PFSK-1 (cell line): ENCODE measurements at regions not wholly inside any gene's neighbourhood (a gene's known extent, or its start where the extent isn't known, plus 50 kb on each side); places are given as distances from the start of the nearest gene placed in this dataset.

ENCODE experiments used
- FOXP2 ChIP-seq: optimal IDR thresholded peaks from 2 replicates; pipeline ENCODE3; 2011; ENCODE audit warnings: borderline replicate concordance, control low read depth, inconsistent platforms; ENCODE audit not compliant: insufficient read depth; ENCODE audit errors: extremely low read length, extremely low read depth
- POLR2AphosphoS5 ChIP-seq: IDR thresholded peaks from 2 replicates; pipeline ENCODE4 v1.6.1; 2012; ENCODE audit warnings: low read depth, mild to moderate bottlenecking, control low read depth, low read length, moderate library complexity
- SIN3A ChIP-seq: IDR thresholded peaks from 2 replicates; pipeline ENCODE4 v1.6.1; 2012; ENCODE audit warnings: mild to moderate bottlenecking, low read length, moderate library complexity, borderline replicate concordance; ENCODE audit not compliant: insufficient read depth
- TAF1 ChIP-seq: IDR thresholded peaks from 2 replicates; pipeline ENCODE4 v1.6.1; 2012; ENCODE audit warnings: low read length, control low read depth, borderline replicate concordance; ENCODE audit not compliant: insufficient read depth
- TF ChIP-seq, protein P1 (sequence below), 2 experiments: IDR thresholded peaks; 2 replicates each; pipeline versions ENCODE4 v1.6.1 to v1.8.0; 2011 to 2012; ENCODE audit warnings: low read depth in 2 of 2, low read length in 2 of 2, control low read depth in 1 of 2, inconsistent platforms in 1 of 2, mild to moderate bottlenecking in 1 of 2, moderate library complexity in 1 of 2; ENCODE audit not compliant: insufficient read depth in 1 of 2

DNA sequence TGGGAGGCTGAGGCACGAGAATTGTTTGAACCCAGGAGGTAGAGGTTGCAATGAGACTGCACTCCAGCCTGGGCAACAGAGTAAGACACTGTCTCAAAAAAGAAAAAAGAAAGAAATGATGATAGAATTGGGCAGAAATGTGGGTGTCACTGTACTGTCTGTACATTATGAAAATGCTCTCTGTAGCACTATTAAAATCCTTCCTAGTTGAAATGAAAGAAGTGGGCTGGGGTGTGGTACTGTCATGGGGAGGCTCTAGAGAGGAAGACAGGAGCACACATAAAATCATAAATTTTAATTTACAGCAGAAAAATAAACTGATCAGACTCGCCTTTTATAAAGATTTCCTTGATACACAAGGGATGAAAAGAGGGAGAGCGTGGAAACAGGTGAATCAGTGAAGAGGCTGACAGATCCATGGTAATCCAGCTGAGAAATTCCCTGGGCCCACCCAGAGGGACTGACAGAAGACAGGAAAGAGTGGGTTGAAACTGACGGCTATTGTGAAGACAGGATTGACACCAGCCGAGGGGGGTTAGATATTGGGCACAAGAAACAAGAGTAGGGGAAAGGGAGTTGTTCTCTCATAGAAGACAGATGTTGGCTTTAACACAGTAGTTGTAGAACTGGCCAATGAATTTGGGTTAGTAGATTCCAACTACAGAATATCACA lies 96.4 kb upstream of the ATL2 start:
- TF ChIP-seq FOXP2 (no peak), POLR2AphosphoS5 (no peak), SIN3A (no peak), TAF1 (no peak)
- TF ChIP-seq, protein P1, sequence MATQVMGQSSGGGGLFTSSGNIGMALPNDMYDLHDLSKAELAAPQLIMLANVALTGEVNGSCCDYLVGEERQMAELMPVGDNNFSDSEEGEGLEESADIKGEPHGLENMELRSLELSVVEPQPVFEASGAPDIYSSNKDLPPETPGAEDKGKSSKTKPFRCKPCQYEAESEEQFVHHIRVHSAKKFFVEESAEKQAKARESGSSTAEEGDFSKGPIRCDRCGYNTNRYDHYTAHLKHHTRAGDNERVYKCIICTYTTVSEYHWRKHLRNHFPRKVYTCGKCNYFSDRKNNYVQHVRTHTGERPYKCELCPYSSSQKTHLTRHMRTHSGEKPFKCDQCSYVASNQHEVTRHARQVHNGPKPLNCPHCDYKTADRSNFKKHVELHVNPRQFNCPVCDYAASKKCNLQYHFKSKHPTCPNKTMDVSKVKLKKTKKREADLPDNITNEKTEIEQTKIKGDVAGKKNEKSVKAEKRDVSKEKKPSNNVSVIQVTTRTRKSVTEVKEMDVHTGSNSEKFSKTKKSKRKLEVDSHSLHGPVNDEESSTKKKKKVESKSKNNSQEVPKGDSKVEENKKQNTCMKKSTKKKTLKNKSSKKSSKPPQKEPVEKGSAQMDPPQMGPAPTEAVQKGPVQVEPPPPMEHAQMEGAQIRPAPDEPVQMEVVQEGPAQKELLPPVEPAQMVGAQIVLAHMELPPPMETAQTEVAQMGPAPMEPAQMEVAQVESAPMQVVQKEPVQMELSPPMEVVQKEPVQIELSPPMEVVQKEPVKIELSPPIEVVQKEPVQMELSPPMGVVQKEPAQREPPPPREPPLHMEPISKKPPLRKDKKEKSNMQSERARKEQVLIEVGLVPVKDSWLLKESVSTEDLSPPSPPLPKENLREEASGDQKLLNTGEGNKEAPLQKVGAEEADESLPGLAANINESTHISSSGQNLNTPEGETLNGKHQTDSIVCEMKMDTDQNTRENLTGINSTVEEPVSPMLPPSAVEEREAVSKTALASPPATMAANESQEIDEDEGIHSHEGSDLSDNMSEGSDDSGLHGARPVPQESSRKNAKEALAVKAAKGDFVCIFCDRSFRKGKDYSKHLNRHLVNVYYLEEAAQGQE (IDR thresholded peaks at IDR 0.05; ENCODE audit: insufficient read depth in 1 of 2, low read depth in 2 of 2, low read length in 2 of 2): no peak

DNA sequence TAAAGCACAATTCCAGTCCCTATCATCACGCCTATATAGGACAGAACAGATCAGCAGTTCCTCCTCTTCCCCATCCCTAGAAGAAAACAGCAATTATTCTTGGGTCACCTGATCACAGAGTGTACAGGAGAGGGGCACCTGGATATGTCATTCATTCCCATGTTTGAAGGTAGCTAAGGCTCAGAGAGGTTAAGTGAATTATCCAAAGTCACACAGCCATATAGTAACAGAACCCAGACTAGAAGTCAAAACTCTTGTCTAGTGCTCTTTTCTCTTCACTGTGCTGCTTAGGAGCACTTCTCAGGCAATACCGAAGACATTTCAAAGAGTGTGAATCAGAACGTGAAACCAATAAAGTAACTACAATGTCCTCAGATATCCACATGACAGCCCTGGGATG lies 93.0 kb upstream of the ATL2 start:
- TF ChIP-seq, protein P1 (IDR thresholded peaks at IDR 0.05; ENCODE audit: insufficient read depth in 1 of 2, low read depth in 2 of 2, low read length in 2 of 2): no peak
- no peak for TF ChIP-seq FOXP2
- no peak for TF ChIP-seq SIN3A
- no peak for TF ChIP-seq TAF1
- no peak for TF ChIP-seq POLR2AphosphoS5

DNA sequence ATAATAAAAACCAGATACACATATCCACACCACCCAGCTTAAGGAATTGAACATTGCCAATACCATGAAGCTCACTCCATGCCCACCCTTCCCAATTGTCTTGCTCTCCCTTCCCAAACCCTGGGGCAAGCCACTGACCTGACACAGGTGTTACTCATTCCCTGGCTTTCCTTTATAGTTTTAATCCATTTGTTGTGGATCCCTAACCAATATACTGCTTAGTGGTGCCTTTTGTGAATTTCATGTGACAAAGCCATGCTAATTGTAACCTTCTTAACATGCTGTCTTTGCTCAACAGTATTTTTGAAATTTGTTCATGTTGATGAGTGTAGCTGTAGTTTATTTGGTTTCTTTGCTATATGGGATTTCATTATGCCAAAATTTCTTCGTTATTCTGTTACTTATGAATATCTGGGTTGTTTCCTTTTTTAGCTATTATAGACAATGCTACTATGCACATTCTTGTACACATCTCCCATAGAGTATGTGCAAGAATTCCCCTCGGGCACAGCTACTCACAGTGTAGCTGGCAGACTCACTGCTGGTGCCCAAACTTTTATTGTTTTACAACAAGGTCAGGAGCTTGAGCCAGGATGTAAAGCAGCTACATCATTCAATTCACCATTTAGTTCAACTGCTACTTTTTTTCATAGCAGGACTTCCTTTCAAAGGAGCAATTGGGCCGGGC lies 90.8 kb upstream of the ATL2 start:
- no peak for TF ChIP-seq TAF1
- TF ChIP-seq FOXP2: no peak
- TF ChIP-seq, protein P1 (IDR thresholded peaks at IDR 0.05; ENCODE audit: insufficient read depth in 1 of 2, low read depth in 2 of 2, low read length in 2 of 2): no peak
- no peak for TF ChIP-seq POLR2AphosphoS5
- no peak for TF ChIP-seq SIN3A

DNA sequence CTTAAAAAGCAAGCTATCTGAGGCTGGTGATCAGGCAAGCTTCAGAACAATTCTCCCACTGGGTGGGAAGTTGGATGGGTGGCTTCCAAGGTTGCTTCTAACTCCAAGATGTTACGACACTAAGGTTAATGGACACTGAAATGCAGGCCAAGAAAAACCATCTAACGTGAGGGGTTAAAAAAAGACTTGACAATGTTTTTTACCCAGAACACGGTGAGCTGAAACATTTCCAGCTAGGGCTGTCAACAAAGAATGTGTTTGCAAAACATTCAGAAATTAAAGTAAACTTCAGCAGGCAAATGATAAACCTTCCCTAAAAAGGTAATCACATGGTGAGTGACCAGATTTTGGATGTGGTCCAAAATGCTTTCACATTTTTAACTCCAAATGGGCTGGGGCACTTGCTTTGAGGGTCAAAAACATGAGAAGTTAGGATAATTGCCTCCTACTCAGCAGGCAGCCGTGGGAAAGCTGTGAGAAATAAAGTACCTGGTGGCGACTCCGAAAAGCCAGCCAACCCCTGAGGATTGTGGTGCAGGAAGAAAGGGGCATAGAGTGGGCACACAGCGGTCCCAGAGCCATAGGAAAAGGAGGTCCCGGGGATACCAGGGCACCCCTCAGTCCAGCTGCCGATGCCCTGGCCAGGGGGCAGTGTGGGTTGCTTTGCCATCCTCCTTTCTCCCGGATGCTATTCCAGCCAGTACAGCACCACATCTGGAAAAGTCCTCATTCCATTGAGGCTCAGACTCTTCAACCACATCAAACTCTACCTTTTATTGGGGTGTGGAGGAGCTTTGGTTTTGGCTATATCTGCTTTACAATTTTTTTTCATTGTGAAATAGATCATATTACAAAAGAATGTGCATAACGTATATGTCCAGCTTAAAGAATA lies 90.0 kb upstream of the ATL2 start:
- TF ChIP-seq SIN3A (no peak), TAF1 (no peak), FOXP2 (no peak), POLR2AphosphoS5 (no peak)
- TF ChIP-seq, protein P1 (IDR thresholded peaks at IDR 0.05; ENCODE audit: insufficient read depth in 1 of 2, low read depth in 2 of 2, low read length in 2 of 2): no peak
